Tibial artery (tissue), 4 donors: ENCODE measurements at regions not wholly inside any gene's neighbourhood (a gene's known extent, or its start where the extent isn't known, plus 50 kb on each side); places are given as distances from the start of the nearest gene placed in this dataset.

Experiments
- DNase-seq, 2 donors: peaks; one replicate each; pipeline ENCODE4 v3.0.0-alpha.2; 2019
- H3K27ac ChIP-seq, 2 donors: fragments of 200-600 bp; sonication (generic) in 1 of 2; 1 replicate in 1 of 2; 2 replicates in 1 of 2; pipeline ENCODE4 v1.5.1; 2018 to 2019; ENCODE audit warnings: mild to moderate bottlenecking in 1 of 2
- H3K27me3 ChIP-seq, 2 donors: fragments of 200-600 bp; sonication (generic) in 1 of 2; one replicate each; pipeline versions ENCODE4 v1.5.1 to v1.6.0; 2016 to 2019
- H3K36me3 ChIP-seq, 3 donors: fragments of 200-600 bp; sonication (generic) in 2 of 3; one replicate each; pipeline ENCODE4 v1.5.1; 2016 to 2019; ENCODE audit warnings: mild to moderate bottlenecking in 2 of 3
- H3K4me1 ChIP-seq, 4 donors: fragments of 200-600 bp; sonication (generic) in 2 of 4; 1 replicate in 3 of 4; 2 replicates in 1 of 4; pipeline ENCODE4 v1.5.1; 2016 to 2019
- H3K4me3 ChIP-seq, 2 donors: fragments of 200-600 bp; sonication (generic) in 1 of 2; 1 replicate in 1 of 2; 2 replicates in 1 of 2; pipeline ENCODE4 v1.5.1; 2018 to 2019; ENCODE audit warnings: mild to moderate bottlenecking in 2 of 2
- H3K9me3 ChIP-seq, 3 donors: fragments of 200-600 bp; sonication (generic) in 1 of 3; one replicate each; pipeline ENCODE4 v1.5.1; 2016 to 2019
- intact Hi-C: fragments of 100-400 bp; cut with DNase I; formaldehyde crosslinking; loops from one replicate; pipeline ENCODE4 v1.15.0; 2023; ENCODE audit warnings: low total_unique reads
- TF ChIP-seq, protein P1 (sequence below), 2 experiments: fragments of 200-600 bp in 1 of 2; fragments of 450-650 bp in 1 of 2; IDR thresholded peaks; one replicate each; pipeline ENCODE4 v1.5.1; 2017 to 2019; ENCODE audit warnings: antibody characterized with exemption in 2 of 2, mild to moderate bottlenecking in 1 of 2, moderate library complexity in 1 of 2

DNA sequence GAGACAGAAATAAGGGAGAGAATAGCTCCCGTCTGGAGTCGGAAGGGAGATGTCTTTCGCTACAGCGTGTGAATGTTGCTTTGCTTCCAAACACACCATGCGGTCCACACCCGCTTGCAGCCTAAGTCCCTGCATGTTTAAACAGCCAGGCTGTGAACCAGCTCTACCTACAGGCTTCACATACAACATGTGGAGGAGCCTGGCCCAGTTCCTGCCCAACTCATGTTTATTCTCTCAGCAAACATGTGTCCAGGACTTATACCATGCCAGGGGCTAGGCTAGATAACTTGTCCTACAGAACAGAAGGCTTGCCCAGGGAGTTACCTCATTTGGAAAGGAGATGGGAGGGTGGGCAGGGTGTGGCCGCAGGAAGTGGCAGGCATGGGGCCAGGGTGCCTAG lies 181.5 kb downstream of the FOXO1 start:
- intact Hi-C loops, result no loop called here
- no peaks in the 10 kb centered on the region for H3K27me3 ChIP-seq
- no peak for DNase-seq
- H3K36me3 ChIP-seq, result no peaks in the 10 kb centered on the region
- no peaks in the 10 kb centered on the region for H3K9me3 ChIP-seq
- peaks cover 0 to 3% (median 0%) of the 10 kb centered on the region in 4 donors for H3K4me1 ChIP-seq
- no peak overlapping the region for H3K4me3 ChIP-seq
- TF ChIP-seq, protein P1, sequence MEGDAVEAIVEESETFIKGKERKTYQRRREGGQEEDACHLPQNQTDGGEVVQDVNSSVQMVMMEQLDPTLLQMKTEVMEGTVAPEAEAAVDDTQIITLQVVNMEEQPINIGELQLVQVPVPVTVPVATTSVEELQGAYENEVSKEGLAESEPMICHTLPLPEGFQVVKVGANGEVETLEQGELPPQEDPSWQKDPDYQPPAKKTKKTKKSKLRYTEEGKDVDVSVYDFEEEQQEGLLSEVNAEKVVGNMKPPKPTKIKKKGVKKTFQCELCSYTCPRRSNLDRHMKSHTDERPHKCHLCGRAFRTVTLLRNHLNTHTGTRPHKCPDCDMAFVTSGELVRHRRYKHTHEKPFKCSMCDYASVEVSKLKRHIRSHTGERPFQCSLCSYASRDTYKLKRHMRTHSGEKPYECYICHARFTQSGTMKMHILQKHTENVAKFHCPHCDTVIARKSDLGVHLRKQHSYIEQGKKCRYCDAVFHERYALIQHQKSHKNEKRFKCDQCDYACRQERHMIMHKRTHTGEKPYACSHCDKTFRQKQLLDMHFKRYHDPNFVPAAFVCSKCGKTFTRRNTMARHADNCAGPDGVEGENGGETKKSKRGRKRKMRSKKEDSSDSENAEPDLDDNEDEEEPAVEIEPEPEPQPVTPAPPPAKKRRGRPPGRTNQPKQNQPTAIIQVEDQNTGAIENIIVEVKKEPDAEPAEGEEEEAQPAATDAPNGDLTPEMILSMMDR (IDR thresholded peaks at IDR 0.05), result no peak
- no peak overlapping the region for H3K27ac ChIP-seq

DNA sequence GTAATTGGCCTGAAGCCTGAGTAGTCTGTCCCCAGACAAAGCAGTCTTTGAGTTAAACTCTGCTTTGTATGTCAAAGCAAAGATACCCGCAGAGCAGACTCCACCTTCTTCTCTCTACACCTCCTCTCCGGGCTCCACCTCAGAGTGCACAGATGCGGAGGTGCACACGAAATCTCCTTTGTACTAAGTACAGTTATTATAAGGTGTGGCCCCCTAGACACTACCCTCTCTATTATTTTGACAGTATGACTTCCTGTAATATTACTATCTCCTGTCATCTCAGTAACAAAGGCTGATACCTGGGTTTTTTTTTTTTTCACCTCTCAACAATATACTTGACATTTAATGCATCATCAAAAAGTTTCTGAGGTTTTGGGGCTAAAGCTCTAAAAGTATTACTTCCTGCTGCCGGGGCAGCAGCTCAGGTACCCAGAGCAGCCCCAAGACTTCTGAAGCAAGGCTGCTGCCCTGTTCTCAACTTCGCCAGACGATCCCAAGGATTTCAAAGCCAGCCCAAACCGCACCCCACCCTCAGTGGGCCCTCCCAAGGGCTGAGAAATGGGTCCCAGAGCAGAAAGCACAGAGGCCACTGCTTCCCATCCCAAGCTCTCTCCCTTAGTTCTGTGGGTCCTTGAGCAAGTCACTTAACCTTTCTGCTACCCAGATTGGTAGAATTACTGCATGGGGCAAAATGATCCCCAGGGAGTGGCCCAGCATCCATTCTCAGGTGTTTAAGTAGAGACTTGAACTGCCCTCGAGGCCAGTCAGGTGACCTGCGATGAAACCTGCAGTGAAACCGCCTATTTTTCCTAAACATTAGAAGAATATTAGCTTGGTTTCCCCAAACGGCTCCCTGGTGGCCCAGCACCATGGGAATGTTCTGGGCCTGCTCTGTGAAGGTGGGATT lies 180.6 kb downstream of the FOXO1 start:
- TF ChIP-seq, protein P1 (IDR thresholded peaks at IDR 0.05), result no peak
- no peaks in the 10 kb centered on the region for H3K9me3 ChIP-seq
- DNase-seq, result no peak
- intact Hi-C loops, result no loop called here
- no peaks in the 10 kb centered on the region for H3K27me3 ChIP-seq
- no peak overlapping the region for H3K27ac ChIP-seq
- H3K36me3 ChIP-seq, result no peaks in the 10 kb centered on the region
- H3K4me3 ChIP-seq, result no peak overlapping the region
- no peaks in the 10 kb centered on the region for H3K4me1 ChIP-seq

- H3K27ac ChIP-seq, result no peak overlapping the region
- H3K36me3 ChIP-seq, result no peaks in the 10 kb centered on the region
- no peaks in the 10 kb centered on the region for H3K27me3 ChIP-seq
- H3K4me1 ChIP-seq, result no peaks in the 10 kb centered on the region
- TF ChIP-seq, protein P1 (IDR thresholded peaks at IDR 0.05), result no peak
- no peak for DNase-seq
- intact Hi-C loops, result no loop called here
- no peaks in the 10 kb centered on the region for H3K9me3 ChIP-seq
- no peak overlapping the region for H3K4me3 ChIP-seq
Measured at GRCh38 chr13:40486518-40487163, 179.8 kb downstream of the FOXO1 start.

DNA sequence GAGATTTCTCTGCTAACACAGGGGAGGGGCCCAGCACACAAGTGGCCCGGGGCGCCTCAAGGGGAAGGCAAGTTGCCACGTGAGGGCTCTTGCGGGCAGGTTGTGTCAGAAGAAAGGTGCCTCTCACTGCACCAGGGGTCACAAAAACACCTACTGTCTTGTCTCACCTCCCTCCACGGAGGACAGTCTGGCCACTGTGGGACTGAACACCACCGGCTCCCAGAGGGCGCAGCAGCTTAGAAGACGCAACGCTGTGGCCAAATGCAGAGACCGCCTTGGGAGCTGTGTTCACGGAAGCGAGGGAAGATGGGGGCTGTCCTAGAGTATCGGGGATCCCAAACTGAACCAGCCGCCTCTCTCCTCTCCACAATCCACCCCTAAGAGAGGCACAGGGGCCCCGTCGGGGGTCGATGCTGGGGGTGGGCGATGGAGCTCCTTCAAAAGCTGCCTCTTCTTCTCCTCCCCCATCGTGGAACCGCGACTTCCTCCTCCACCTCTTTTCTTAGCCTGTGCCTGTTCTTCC lies 177.5 kb downstream of the FOXO1 start:
- no peak overlapping the region for H3K4me3 ChIP-seq
- H3K9me3 ChIP-seq, result no peaks in the 10 kb centered on the region
- intact Hi-C loops, result no loop called here
- TF ChIP-seq, protein P1 (IDR thresholded peaks at IDR 0.05), result no peak
- H3K36me3 ChIP-seq, result no peaks in the 10 kb centered on the region
- H3K27ac ChIP-seq, result no peak overlapping the region
- H3K4me1 ChIP-seq, result no peaks in the 10 kb centered on the region
- H3K27me3 ChIP-seq, result no peaks in the 10 kb centered on the region
- no peak for DNase-seq

- Histone ChIP-seq H3K27me3 (no peaks in the 10 kb centered on the region), H3K27ac (no peak overlapping the region), H3K4me3 (no peak overlapping the region), H3K4me1 (peaks cover 0 to 4% (median 0%) of the 10 kb centered on the region in 4 donors), H3K9me3 (no peaks in the 10 kb centered on the region), H3K36me3 (no peaks in the 10 kb centered on the region)
- intact Hi-C loops, result no loop called here
- TF ChIP-seq, protein P1 (IDR thresholded peaks at IDR 0.05), result no peak
- no peak for DNase-seq
Measured at GRCh38 chr13:40490086-40490758, 176.2 kb downstream of the FOXO1 start.
